HEK293 (cell line): ENCODE measurements at regions not wholly inside any gene's neighbourhood (a gene's known extent, or its start where the extent isn't known, plus 50 kb on each side); places are given as distances from the start of the nearest gene placed in this dataset.

Source experiments
- CTCF ChIA-PET: fragments of 350-600 bp; formaldehyde crosslinking; extraction: SDS; loops from one replicate; lab custom pipeline; 2021; ENCODE audit warnings: antibody characterized with exemption; lab: Yijun Ruan, JAX
- POLR2A ChIA-PET: fragments of 300-600 bp; formaldehyde crosslinking; extraction: SDS; loops from one replicate; lab custom pipeline; 2020; ENCODE audit warnings: antibody characterized with exemption, inconsistent platforms; lab: Yijun Ruan, JAX
- H3K27ac ChIP-seq: fragments of 200-500 bp; sonication (Bioruptor generic); 2 replicates; pipeline ENCODE4 v1.5.1; 2014; ENCODE audit warnings: low read depth, low read length, control low read depth, inconsistent platforms; ENCODE audit errors: extremely low read depth
- H3K36me3 ChIP-seq, 2 experiments: fragments of 200-500 bp in 1 of 2; sonication (Bioruptor generic) in 1 of 2; 1 replicate in 1 of 2; 2 replicates in 1 of 2; pipeline ENCODE4 v1.5.1; 2014 to 2017; ENCODE audit warnings: inconsistent platforms in 2 of 2, low read length in 2 of 2; ENCODE audit not compliant: control insufficient read depth in 2 of 2, insufficient read depth in 1 of 2
- H3K4me1 ChIP-seq: fragments of 200-500 bp; sonication (Bioruptor generic); 2 replicates; pipeline ENCODE4 v1.5.1; 2014; ENCODE audit warnings: mild to moderate bottlenecking, low read length, inconsistent platforms; ENCODE audit not compliant: control insufficient read depth, insufficient read depth
- H3K4me3 ChIP-seq: 2 replicates; pipeline ENCODE4 v1.5.1; 2011; ENCODE audit warnings: low read depth, mild to moderate bottlenecking, control low read depth, low read length, moderate library complexity
- H3K9me3 ChIP-seq: fragments of 200-500 bp; sonication (Bioruptor generic); 2 replicates; pipeline ENCODE4 v1.5.1; 2014; ENCODE audit warnings: low read depth, low read length, inconsistent platforms; ENCODE audit not compliant: control insufficient read depth, insufficient read depth
- CTCF ChIP-seq: fragments of 450-650 bp; formaldehyde crosslinking; IDR thresholded peaks from 2 replicates; pipeline ENCODE4 v1.5.1; 2016; ENCODE audit warnings: missing biosample characterization, missing genetic modification characterization
- GLI2 ChIP-seq: fragments of 450-650 bp; formaldehyde crosslinking; IDR thresholded peaks from 2 replicates; pipeline ENCODE4; 2017; ENCODE audit warnings: missing biosample characterization, missing genetic modification characterization, low read depth, borderline replicate concordance
- PBX3 ChIP-seq: sonication (generic); formaldehyde crosslinking; IDR thresholded peaks from 2 replicates; pipeline ENCODE4 v1.8.1; 2022; ENCODE audit warnings: mild to moderate bottlenecking, moderate library complexity, missing genetic modification reagents
- SALL2 ChIP-seq: fragments of 450-650 bp; formaldehyde crosslinking; IDR thresholded peaks from 2 replicates; pipeline ENCODE4 v1.5.0; 2017; ENCODE audit warnings: missing biosample characterization, mild to moderate bottlenecking, missing genetic modification characterization, borderline replicate concordance
- SCRT2 ChIP-seq: fragments of 450-650 bp; formaldehyde crosslinking; IDR thresholded peaks from 2 replicates; pipeline ENCODE4 v1.5.1; 2016; ENCODE audit warnings: missing biosample characterization, missing genetic modification characterization
- TRIM28 ChIP-seq: IDR thresholded peaks from 2 replicates; pipeline ENCODE4 v1.6.1; 2011; ENCODE audit warnings: low read length, control low read depth, borderline replicate concordance
- ZBTB20 ChIP-seq: fragments of 450-650 bp; formaldehyde crosslinking; IDR thresholded peaks from 2 replicates; pipeline ENCODE4 v1.5.1; 2016; ENCODE audit warnings: missing biosample characterization, missing genetic modification characterization
- ZEB2 ChIP-seq: fragments of 450-650 bp; formaldehyde crosslinking; IDR thresholded peaks from 2 replicates; pipeline ENCODE4 v1.5.1; 2016; ENCODE audit warnings: missing biosample characterization, missing genetic modification characterization
- ZNF146 ChIP-seq: fragments of 450-650 bp; formaldehyde crosslinking; IDR thresholded peaks from 2 replicates; pipeline ENCODE4 v1.5.1; 2016; ENCODE audit warnings: missing biosample characterization, missing genetic modification characterization
- ZNF155 ChIP-seq: fragments of 450-650 bp; formaldehyde crosslinking; IDR thresholded peaks from 2 replicates; pipeline ENCODE4 v1.5.1; 2016; ENCODE audit warnings: missing biosample characterization, missing genetic modification characterization
- ZNF157 ChIP-seq: fragments of 450-650 bp; formaldehyde crosslinking; IDR thresholded peaks from 2 replicates; pipeline ENCODE4 v1.5.1; 2016; ENCODE audit warnings: missing biosample characterization, missing genetic modification characterization
- ZNF18 ChIP-seq: fragments of 450-650 bp; formaldehyde crosslinking; IDR thresholded peaks from 2 replicates; pipeline ENCODE4 v1.5.1; 2016; ENCODE audit warnings: missing biosample characterization, missing genetic modification characterization
- ZNF184 ChIP-seq: fragments of 450-650 bp; IDR thresholded peaks from 2 replicates; pipeline ENCODE4 v1.5.1; 2018; ENCODE audit warnings: missing biosample characterization, mild to moderate bottlenecking, missing genetic modification characterization
- ZNF211 ChIP-seq: fragments of 450-650 bp; formaldehyde crosslinking; IDR thresholded peaks from 2 replicates; pipeline ENCODE4 v1.5.1; 2016; ENCODE audit warnings: low read depth, missing biosample characterization, missing genetic modification characterization
- ZNF223 ChIP-seq: fragments of 450-650 bp; formaldehyde crosslinking; IDR thresholded peaks from 2 replicates; pipeline ENCODE4 v1.5.1; 2016; ENCODE audit warnings: missing biosample characterization, missing genetic modification characterization
- ZNF335 ChIP-seq: fragments of 450-650 bp; formaldehyde crosslinking; conservative IDR thresholded peaks from 2 replicates; pipeline ENCODE4 v1.5.1; 2016; ENCODE audit warnings: missing biosample characterization, missing genetic modification characterization
- ZNF366 ChIP-seq: fragments of 450-650 bp; formaldehyde crosslinking; conservative IDR thresholded peaks from 2 replicates; pipeline ENCODE4 v1.5.1; 2016; ENCODE audit warnings: missing biosample characterization, missing genetic modification characterization
- ZNF404 ChIP-seq: fragments of 450-650 bp; formaldehyde crosslinking; IDR thresholded peaks from 2 replicates; pipeline ENCODE4 v1.5.1; 2017; ENCODE audit warnings: missing biosample characterization, missing genetic modification characterization
- ZNF561 ChIP-seq: fragments of 450-650 bp; IDR thresholded peaks from 2 replicates; pipeline ENCODE4 v1.5.1; 2018; ENCODE audit warnings: missing biosample characterization, missing genetic modification characterization, borderline replicate concordance
- ZNF600 ChIP-seq: fragments of 450-650 bp; formaldehyde crosslinking; IDR thresholded peaks from 2 replicates; pipeline ENCODE4 v1.5.1; 2016; ENCODE audit warnings: missing biosample characterization, missing genetic modification characterization
- ZNF626 ChIP-seq: fragments of 450-650 bp; sonication (Bioruptor Pico); formaldehyde crosslinking; IDR thresholded peaks from 2 replicates; pipeline ENCODE4 v1.5.1; 2018; ENCODE audit warnings: missing biosample characterization, missing genetic modification characterization, inconsistent platforms
- ZNF701 ChIP-seq: fragments of 450-650 bp; formaldehyde crosslinking; IDR thresholded peaks from 2 replicates; pipeline ENCODE4 v1.5.1; 2016; ENCODE audit warnings: missing biosample characterization, missing genetic modification characterization

- Histone ChIP-seq H3K4me1 (no peaks in the 10 kb centered on the region), H3K4me3 (no peak overlapping the region), H3K36me3 (no peaks in the 10 kb centered on the region), H3K9me3 (no peaks in the 10 kb centered on the region), H3K27ac (no peak overlapping the region)
- ChIA-PET POLR2A (no interaction called here), CTCF (interaction anchor here (0.6 to 0.7 kb wide), 2 partner anchors 51 to 144 kb away, joined by 3 read pairs; no protein-coding TSS in a partner anchor)
- TF ChIP-seq ZNF18 (tag by site-specific recombination) (no peak), TRIM28 (no peak), GLI2 (tag by site-specific recombination) (no peak), ZEB2 (no peak), ZNF404 (tag by site-specific recombination) (no peak), ZNF223 (tag by site-specific recombination) (no peak), ZNF157 (tag by site-specific recombination) (no peak), ZNF561 (tag by site-specific recombination) (no peak), ZNF335 (no peak), PBX3 (CRISPR knock-in tag) (no peak), ZNF366 (no peak), ZBTB20 (no peak), ZNF211 (no peak), CTCF (tag by site-specific recombination) (no peak)
Measured at GRCh38 chr4:24260923-24261564, 323.3 kb downstream of the DHX15 start.

- Histone ChIP-seq H3K9me3 (no peaks in the 10 kb centered on the region), H3K36me3 (no peaks in the 10 kb centered on the region), H3K27ac (no peak overlapping the region), H3K4me1 (no peaks in the 10 kb centered on the region), H3K4me3 (no peak overlapping the region)
- CTCF ChIA-PET: no interaction called here
- TF ChIP-seq ZNF146: no peak
- no peak for TF ChIP-seq ZNF701 (tag by site-specific recombination)
- no peak for TF ChIP-seq ZNF155 (tag by site-specific recombination)
- POLR2A ChIA-PET: no interaction called here
Measured at GRCh38 chr4:24260133-24260715, 324.1 kb downstream of the DHX15 start.

- POLR2A ChIA-PET: no interaction called here
- H3K27ac ChIP-seq: no peak overlapping the region
- no peaks in the 10 kb centered on the region for H3K4me1 ChIP-seq
- H3K36me3 ChIP-seq: no peaks in the 10 kb centered on the region
- H3K9me3 ChIP-seq: no peaks in the 10 kb centered on the region
- TF ChIP-seq ZNF600 (no peak), ZNF335 (no peak), ZNF184 (tag by site-specific recombination) (no peak), SALL2 (tag by site-specific recombination) (no peak), SCRT2 (tag by site-specific recombination) (no peak), ZNF626 (tag by site-specific recombination) (no peak)
- H3K4me3 ChIP-seq: no peak overlapping the region
- CTCF ChIA-PET: no interaction called here
Measured at GRCh38 chr4:24256547-24256946, 327.8 kb downstream of the DHX15 start.
